Loucy (cell line): ENCODE measurements at regions not wholly inside any gene's neighbourhood (a gene's known extent, or its start where the extent isn't known, plus 50 kb on each side); places are given as distances from the start of the nearest gene placed in this dataset.
"Not testable (repeated sequence)": the region's sequence is repeated elsewhere in the genome, so short reads cannot be mapped to it uniquely, and the experiment has no call there.

Experiments
- H2AFZ ChIP-seq: fragments of 200-600 bp; sonication (generic); 2 replicates; pipeline ENCODE4 v1.6.0; 2016; ENCODE audit warnings: antibody characterized with exemption, mild to moderate bottlenecking, low read length, moderate library complexity
- H3F3A ChIP-seq: fragments of 200-600 bp; 2 replicates; pipeline ENCODE4 v1.6.0; 2016; ENCODE audit warnings: antibody characterized with exemption, low read depth, mild to moderate bottlenecking
- H3K27me3 ChIP-seq: fragments of 200-600 bp; sonication (generic); 2 replicates; pipeline ENCODE4 v1.6.1; 2014; ENCODE audit warnings: low read length, mild to moderate bottlenecking; ENCODE audit not compliant: insufficient read depth, poor library complexity, severe bottlenecking
- H3K36me3 ChIP-seq: fragments of 200-600 bp; sonication (generic); 2 replicates; pipeline ENCODE4 v1.6.1; 2016; ENCODE audit warnings: low read length; ENCODE audit not compliant: insufficient read depth
- H3K4me1 ChIP-seq: fragments of 200-600 bp; sonication (generic); 2 replicates; pipeline ENCODE4 v1.5.1; 2014; ENCODE audit warnings: low read length, mild to moderate bottlenecking; ENCODE audit not compliant: insufficient read depth, poor library complexity, severe bottlenecking
- H3K4me2 ChIP-seq: fragments of 200-600 bp; sonication (generic); 2 replicates; pipeline ENCODE4 v1.6.0; 2014; ENCODE audit warnings: antibody characterized with exemption, low read length, low read depth, mild to moderate bottlenecking; ENCODE audit not compliant: poor library complexity, severe bottlenecking
- H3K4me3 ChIP-seq: fragments of 200-600 bp; sonication (generic); 2 replicates; pipeline ENCODE4 v1.5.1; 2014; ENCODE audit warnings: low read length, mild to moderate bottlenecking, mixed read lengths; ENCODE audit not compliant: poor library complexity, severe bottlenecking
- H3K79me2 ChIP-seq: fragments of 200-600 bp; sonication (generic); 2 replicates; pipeline ENCODE4 v1.6.1; 2014; ENCODE audit warnings: low read length; ENCODE audit not compliant: insufficient read depth
- H3K9ac ChIP-seq: fragments of 200-600 bp; sonication (generic); 2 replicates; pipeline ENCODE4 v1.6.0; 2014; ENCODE audit warnings: mild to moderate bottlenecking, low read depth, low read length, moderate library complexity; ENCODE audit not compliant: poor library complexity, severe bottlenecking
- H3K9me2 ChIP-seq: fragments of 200-600 bp; sonication (generic); replicated peaks from 2 replicates; pipeline ENCODE4 v1.6.1; 2016; ENCODE audit warnings: low read depth, low read length, mixed read lengths
- H3K9me3 ChIP-seq: fragments of 200-600 bp; sonication (generic); 2 replicates; pipeline ENCODE4 v1.6.1; 2014; ENCODE audit warnings: mild to moderate bottlenecking, antibody characterized with exemption, low read length, low read depth; ENCODE audit not compliant: insufficient read depth
- H4K20me1 ChIP-seq: fragments of 200-600 bp; sonication (generic); 2 replicates; pipeline ENCODE4 v1.6.0; 2014; ENCODE audit warnings: antibody characterized with exemption, low read length, mild to moderate bottlenecking; ENCODE audit not compliant: insufficient read depth, poor library complexity, severe bottlenecking
- EZH2phosphoT487 ChIP-seq: fragments of 200-600 bp; IDR thresholded peaks from 2 replicates; pipeline ENCODE4 v1.6.1; 2018; ENCODE audit warnings: antibody characterized with exemption, mild to moderate bottlenecking, moderate library complexity, borderline replicate concordance
- TF ChIP-seq, protein P1 (sequence below): fragments of 200-600 bp; sonication (generic); conservative IDR thresholded peaks from 2 replicates; pipeline ENCODE4 v1.5.1; 2014; ENCODE audit warnings: mild to moderate bottlenecking, antibody characterized with exemption, low read length

DNA sequence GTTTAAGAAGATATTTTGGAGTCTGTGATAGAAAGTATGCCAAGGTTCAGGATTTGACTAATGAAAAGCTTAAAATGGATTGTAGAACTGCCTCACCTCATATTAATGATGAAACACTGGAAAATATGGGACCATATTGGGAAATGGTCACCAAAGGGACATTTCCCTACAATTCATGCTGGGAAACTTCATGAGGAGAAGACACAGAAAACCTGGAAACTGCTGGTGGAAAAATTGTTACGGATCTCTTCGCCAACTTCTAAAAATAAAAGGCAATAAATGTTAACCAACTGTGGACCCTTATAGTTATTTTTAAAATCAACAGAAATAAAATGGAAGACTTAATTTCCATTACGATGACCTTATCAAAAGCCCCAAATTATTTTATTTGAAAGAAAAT, 97.6 kb upstream of the FRMD4B start:
- H3K9me2 ChIP-seq: no peaks in the 10 kb centered on the region
- no peak overlapping the region for H2AFZ ChIP-seq
- no peak overlapping the region for H3K4me2 ChIP-seq
- no peak overlapping the region for H3K9ac ChIP-seq
- no peaks in the 10 kb centered on the region for H3K27me3 ChIP-seq
- H3K4me3 ChIP-seq: no peak overlapping the region
- H3K36me3 ChIP-seq: no peaks in the 10 kb centered on the region
- H3K79me2 ChIP-seq: no peaks in the 10 kb centered on the region
- H3K4me1 ChIP-seq: no peaks in the 10 kb centered on the region
- H3F3A ChIP-seq: no peaks in the 10 kb centered on the region
- peaks cover 3% of the 10 kb centered on the region; the same call in 1 of the 2 replicates for H3K9me3 ChIP-seq
- TF ChIP-seq, protein P1, sequence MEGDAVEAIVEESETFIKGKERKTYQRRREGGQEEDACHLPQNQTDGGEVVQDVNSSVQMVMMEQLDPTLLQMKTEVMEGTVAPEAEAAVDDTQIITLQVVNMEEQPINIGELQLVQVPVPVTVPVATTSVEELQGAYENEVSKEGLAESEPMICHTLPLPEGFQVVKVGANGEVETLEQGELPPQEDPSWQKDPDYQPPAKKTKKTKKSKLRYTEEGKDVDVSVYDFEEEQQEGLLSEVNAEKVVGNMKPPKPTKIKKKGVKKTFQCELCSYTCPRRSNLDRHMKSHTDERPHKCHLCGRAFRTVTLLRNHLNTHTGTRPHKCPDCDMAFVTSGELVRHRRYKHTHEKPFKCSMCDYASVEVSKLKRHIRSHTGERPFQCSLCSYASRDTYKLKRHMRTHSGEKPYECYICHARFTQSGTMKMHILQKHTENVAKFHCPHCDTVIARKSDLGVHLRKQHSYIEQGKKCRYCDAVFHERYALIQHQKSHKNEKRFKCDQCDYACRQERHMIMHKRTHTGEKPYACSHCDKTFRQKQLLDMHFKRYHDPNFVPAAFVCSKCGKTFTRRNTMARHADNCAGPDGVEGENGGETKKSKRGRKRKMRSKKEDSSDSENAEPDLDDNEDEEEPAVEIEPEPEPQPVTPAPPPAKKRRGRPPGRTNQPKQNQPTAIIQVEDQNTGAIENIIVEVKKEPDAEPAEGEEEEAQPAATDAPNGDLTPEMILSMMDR: no peak
- no peak for TF ChIP-seq EZH2phosphoT487
- no peaks in the 10 kb centered on the region for H4K20me1 ChIP-seq

DNA sequence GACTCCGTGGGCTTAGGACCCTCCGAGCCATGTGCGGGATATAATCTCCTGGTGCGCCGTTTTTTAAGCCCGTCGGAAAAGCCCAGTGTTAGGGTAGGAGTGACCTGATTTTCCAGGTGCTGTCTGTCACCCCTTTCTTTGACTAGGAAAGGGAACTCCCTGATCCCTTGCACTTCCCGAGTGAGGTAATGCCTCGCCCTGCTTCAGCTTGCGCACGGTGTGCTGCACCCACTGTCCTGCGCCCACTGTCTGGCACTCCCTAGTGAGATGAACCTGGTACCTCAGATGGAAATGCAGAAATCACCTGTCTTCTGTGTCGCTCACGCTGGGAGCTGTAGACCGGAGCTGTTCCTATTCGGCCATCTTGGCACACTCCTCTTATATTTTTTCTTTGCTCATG, 95.1 kb upstream of the FRMD4B start:
- H3K4me3 ChIP-seq, H3F3A ChIP-seq, H3K9ac ChIP-seq, H3K79me2 ChIP-seq, H4K20me1 ChIP-seq, H2AFZ ChIP-seq, H3K27me3 ChIP-seq, H3K9me2 ChIP-seq, H3K4me2 ChIP-seq, H3K4me1 ChIP-seq, H3K9me3 ChIP-seq, H3K36me3 ChIP-seq: not testable (repeated sequence)

DNA sequence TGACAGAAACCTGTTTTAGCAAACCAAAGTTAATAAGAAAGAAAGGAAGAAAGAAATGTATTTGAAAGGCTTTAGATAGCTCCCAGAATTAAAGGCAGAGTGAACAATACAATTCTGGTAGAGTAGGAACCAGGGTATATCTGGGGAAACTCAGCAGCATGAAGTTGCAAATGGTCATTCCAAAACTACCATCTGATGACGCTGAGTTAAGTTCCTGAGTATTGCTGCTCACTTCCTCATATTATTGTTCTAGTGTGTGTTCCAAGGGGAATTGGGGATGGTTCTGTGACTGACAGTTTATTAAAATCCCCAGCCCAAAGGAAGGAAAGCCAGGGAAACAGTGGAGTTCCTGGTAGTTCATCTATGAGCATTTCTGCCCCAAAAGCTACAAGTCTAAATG, 88.3 kb upstream of the FRMD4B start:
- no peaks in the 10 kb centered on the region; the same call in 1 of the 2 replicates for H3K9me3 ChIP-seq
- H3K36me3 ChIP-seq: no peaks in the 10 kb centered on the region
- H3K9ac ChIP-seq: no peak overlapping the region
- no peaks in the 10 kb centered on the region for H3F3A ChIP-seq
- H3K27me3 ChIP-seq: no peaks in the 10 kb centered on the region
- no peaks in the 10 kb centered on the region for H3K79me2 ChIP-seq
- no peak overlapping the region for H2AFZ ChIP-seq
- no peak overlapping the region for H3K4me2 ChIP-seq
- no peak for TF ChIP-seq EZH2phosphoT487
- TF ChIP-seq, protein P1: no peak
- no peak overlapping the region for H3K4me3 ChIP-seq
- H3K4me1 ChIP-seq: no peaks in the 10 kb centered on the region
- H4K20me1 ChIP-seq: no peaks in the 10 kb centered on the region
- no peaks in the 10 kb centered on the region for H3K9me2 ChIP-seq

DNA sequence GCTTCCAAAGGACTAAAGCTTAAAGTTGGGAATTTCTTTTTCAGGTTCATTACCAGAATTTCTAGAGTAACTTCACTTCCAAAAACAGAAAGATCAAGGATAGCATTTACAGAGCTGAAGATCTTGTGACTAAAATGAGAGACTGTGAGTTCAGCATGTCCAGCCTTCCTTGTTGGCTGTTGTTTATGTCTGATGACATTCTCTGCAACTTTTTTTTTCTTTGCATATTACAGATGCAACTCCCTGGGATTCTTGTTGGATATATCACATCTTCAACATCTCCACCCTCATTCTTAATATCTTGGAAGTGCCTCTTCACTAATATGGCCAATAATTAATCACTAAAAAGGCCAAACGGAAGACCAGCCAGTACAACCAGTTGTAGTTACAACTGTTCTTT, 86.2 kb upstream of the FRMD4B start:
- H3K79me2 ChIP-seq: no peaks in the 10 kb centered on the region
- no peak overlapping the region for H3K4me3 ChIP-seq
- no peak overlapping the region for H3K4me2 ChIP-seq
- H3F3A ChIP-seq: no peaks in the 10 kb centered on the region
- H3K36me3 ChIP-seq: no peaks in the 10 kb centered on the region
- H4K20me1 ChIP-seq: no peaks in the 10 kb centered on the region
- H3K9me2 ChIP-seq: no peaks in the 10 kb centered on the region
- H3K9ac ChIP-seq: no peak overlapping the region
- no peaks in the 10 kb centered on the region; the same call in 1 of the 2 replicates for H3K9me3 ChIP-seq
- TF ChIP-seq EZH2phosphoT487: no peak
- TF ChIP-seq, protein P1: no peak
- H2AFZ ChIP-seq: no peak overlapping the region
- H3K4me1 ChIP-seq: no peaks in the 10 kb centered on the region
- H3K27me3 ChIP-seq: no peaks in the 10 kb centered on the region
